ENCODE measurements at regions not wholly inside any gene's neighbourhood (a gene's known extent, or its start where the extent isn't known, plus 50 kb on each side); places are given as distances from the start of the nearest gene placed in this dataset.

DNA sequence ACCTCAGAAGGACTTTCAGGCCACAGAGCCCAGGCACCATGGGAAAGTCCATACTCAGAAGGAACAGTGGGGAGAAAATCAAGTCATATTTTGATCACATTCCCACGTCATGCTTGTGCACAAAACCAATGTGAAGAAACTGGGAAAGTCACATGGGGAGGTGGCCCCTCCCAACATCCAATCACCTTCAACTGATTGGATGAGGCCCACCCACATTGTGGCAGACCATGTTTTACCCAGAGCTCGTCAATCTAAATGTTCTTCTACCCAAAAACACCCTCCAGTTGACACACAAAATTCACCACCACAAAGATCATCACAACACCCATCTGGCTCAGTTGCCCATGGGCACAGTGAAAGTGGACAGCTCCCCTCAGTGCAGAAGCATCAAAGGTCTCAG, 248.2 kb upstream of the IGF1R start:
- no peaks in the 10 kb centered on the region for H3K4me1 ChIP-seq
- no peaks in the 10 kb centered on the region for H3K9me3 ChIP-seq
- H3K27ac ChIP-seq, result no peak overlapping the region
- no peak for TF ChIP-seq CTCF (IDR thresholded peaks at IDR 0.05)
- no peak for DNase-seq
- no peaks in the 10 kb centered on the region for H3K36me3 ChIP-seq
- intact Hi-C loops (cut with DNase I; ENCODE audit: low total_unique reads), result no loop called here
- H3K27me3 ChIP-seq, result peaks cover 0 to 8% of the 10 kb centered on the region in 2 donors
- H3K4me3 ChIP-seq, result no peak overlapping the region

GRCh38 chr15:98401029-98401428, 247.3 kb upstream of the IGF1R start:
- no peak for TF ChIP-seq CTCF (IDR thresholded peaks at IDR 0.05)
- no peaks in the 10 kb centered on the region for H3K4me1 ChIP-seq
- DNase-seq, result peak; percentile 81 to 83
- intact Hi-C loops (cut with DNase I; ENCODE audit: low total_unique reads), result no loop called here
- H3K36me3 ChIP-seq, result no peaks in the 10 kb centered on the region
- H3K4me3 ChIP-seq, result no peak overlapping the region
- no peak overlapping the region for H3K27ac ChIP-seq
- H3K27me3 ChIP-seq, result peaks cover 0 to 8% of the 10 kb centered on the region in 2 donors
- no peaks in the 10 kb centered on the region for H3K9me3 ChIP-seq

GRCh38 chr15:98402486-98402885, 245.9 kb upstream of the IGF1R start:
- no peaks in the 10 kb centered on the region for H3K4me1 ChIP-seq
- no peaks in the 10 kb centered on the region for H3K36me3 ChIP-seq
- H3K27me3 ChIP-seq, result peaks cover 0 to 11% of the 10 kb centered on the region in 2 donors
- H3K9me3 ChIP-seq, result no peaks in the 10 kb centered on the region
- H3K27ac ChIP-seq, result no peak overlapping the region
- no peak for TF ChIP-seq CTCF (IDR thresholded peaks at IDR 0.05)
- no peak overlapping the region for H3K4me3 ChIP-seq
- intact Hi-C loops (cut with DNase I; ENCODE audit: low total_unique reads), result no loop called here
- no peak for DNase-seq

- intact Hi-C loops (cut with DNase I; ENCODE audit: low total_unique reads), result no loop called here
- H3K36me3 ChIP-seq, result no peaks in the 10 kb centered on the region
- no peak overlapping the region for H3K27ac ChIP-seq
- TF ChIP-seq CTCF (IDR thresholded peaks at IDR 0.05), result no peak
- H3K9me3 ChIP-seq, result no peaks in the 10 kb centered on the region
- H3K4me1 ChIP-seq, result no peaks in the 10 kb centered on the region
- DNase-seq, result no peak
- H3K27me3 ChIP-seq, result peaks cover 0 to 11% of the 10 kb centered on the region in 2 donors
- no peak overlapping the region for H3K4me3 ChIP-seq
Observed at GRCh38 chr15:98403169-98403568, 245.2 kb upstream of the IGF1R start.

- no peaks in the 10 kb centered on the region for H3K36me3 ChIP-seq
- H3K9me3 ChIP-seq, result no peaks in the 10 kb centered on the region
- H3K27me3 ChIP-seq, result peaks cover 0 to 11% of the 10 kb centered on the region in 2 donors
- no peak overlapping the region for H3K27ac ChIP-seq
- intact Hi-C loops (cut with DNase I; ENCODE audit: low total_unique reads), result no loop called here
- H3K4me3 ChIP-seq, result no peak overlapping the region
- no peak for TF ChIP-seq CTCF (IDR thresholded peaks at IDR 0.05)
- no peak for DNase-seq
- H3K4me1 ChIP-seq, result no peaks in the 10 kb centered on the region
Observed at GRCh38 chr15:98403569-98403968, 244.8 kb upstream of the IGF1R start.

- Histone ChIP-seq H3K4me3 (no peak overlapping the region), H3K4me1 (no peaks in the 10 kb centered on the region), H3K36me3 (no peaks in the 10 kb centered on the region), H3K9me3 (no peaks in the 10 kb centered on the region), H3K27me3 (peaks cover 0 to 11% of the 10 kb centered on the region in 2 donors), H3K27ac (no peak overlapping the region)
- TF ChIP-seq CTCF (IDR thresholded peaks at IDR 0.05), result no peak
- intact Hi-C loops (cut with DNase I; ENCODE audit: low total_unique reads), result no loop called here
- no peak for DNase-seq
Observed at GRCh38 chr15:98405013-98405412, 243.3 kb upstream of the IGF1R start.
